Epithelial cell of proximal tubule (primary cell): ENCODE measurements at regions not wholly inside any gene's neighbourhood (a gene's known extent, or its start where the extent isn't known, plus 50 kb on each side); places are given as distances from the start of the nearest gene placed in this dataset.
"Not testable (repeated sequence)": the region's sequence is repeated elsewhere in the genome, so short reads cannot be mapped to it uniquely, and the experiment has no call there.

Experiments
- DNase-seq: peaks from one replicate; pipeline ENCODE4 v3.0.0-alpha.2; 2011; ENCODE audit warnings: low read depth
- H3K4me3 ChIP-seq: 2 replicates; pipeline ENCODE4 v1.5.1; 2011; ENCODE audit warnings: low read depth, mild to moderate bottlenecking, low read length
- CTCF ChIP-seq: conservative IDR thresholded peaks from 2 replicates; pipeline ENCODE4 v1.5.1; 2012; ENCODE audit warnings: low read depth, mild to moderate bottlenecking, low read length

- DNase-seq, result no peak
- TF ChIP-seq CTCF, result no peak
- no peak overlapping the region for H3K4me3 ChIP-seq
These were observed 223.5 kb upstream of the TUT7 start for GRCh38 chr9:86577420-86578333.

- no peak for DNase-seq
- TF ChIP-seq CTCF, result no peak
- no peak overlapping the region for H3K4me3 ChIP-seq
These were observed 221.8 kb upstream of the TUT7 start for GRCh38 chr9:86575825-86576525.

DNA sequence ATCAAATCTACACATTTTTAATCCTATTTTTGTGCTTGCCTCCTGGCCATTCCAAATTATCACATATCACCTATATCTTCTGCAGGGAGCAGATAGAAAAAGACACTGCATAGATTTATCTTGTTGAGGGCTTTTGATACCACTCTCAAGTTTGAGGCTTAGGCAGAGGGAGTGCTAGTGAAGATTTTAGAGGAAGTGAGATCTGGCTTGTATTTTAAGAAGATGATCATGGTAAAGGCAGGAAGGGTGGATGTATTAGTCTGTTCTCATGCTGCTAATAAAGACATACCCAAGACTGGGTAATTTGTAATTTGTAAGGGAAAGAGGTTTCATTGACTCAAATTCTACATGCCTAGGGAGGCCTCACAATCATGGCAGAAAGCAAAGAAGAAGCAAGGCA lies 220.9 kb upstream of the TUT7 start:
- no peak overlapping the region for H3K4me3 ChIP-seq
- TF ChIP-seq CTCF, result no peak
- no peak for DNase-seq

DNA sequence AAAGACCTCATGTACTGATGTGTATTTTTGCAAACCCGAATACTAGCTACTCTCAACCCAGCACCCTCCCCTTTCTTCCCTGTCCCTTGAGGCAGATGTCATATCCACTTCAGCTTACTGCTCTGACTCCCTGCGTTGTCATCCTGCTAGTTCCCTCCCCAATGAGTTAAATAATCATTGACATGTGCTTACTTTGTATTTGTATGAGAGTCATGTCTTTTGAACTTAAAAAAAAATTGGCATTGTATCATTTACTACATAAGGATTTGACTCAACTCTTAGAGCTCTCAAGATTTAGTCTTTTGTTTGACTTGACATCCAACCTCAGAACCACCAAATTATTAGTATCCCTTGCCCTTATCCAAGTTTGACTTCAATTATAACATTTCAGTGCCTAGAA lies 219.7 kb upstream of the TUT7 start:
- DNase-seq, result no peak
- H3K4me3 ChIP-seq, result no peak overlapping the region
- no peak for TF ChIP-seq CTCF

GRCh38 chr9:86572904-86573303 lies 218.7 kb upstream of the TUT7 start:
- H3K4me3 ChIP-seq, result no peak overlapping the region
- no peak for DNase-seq
- no peak for TF ChIP-seq CTCF

DNA sequence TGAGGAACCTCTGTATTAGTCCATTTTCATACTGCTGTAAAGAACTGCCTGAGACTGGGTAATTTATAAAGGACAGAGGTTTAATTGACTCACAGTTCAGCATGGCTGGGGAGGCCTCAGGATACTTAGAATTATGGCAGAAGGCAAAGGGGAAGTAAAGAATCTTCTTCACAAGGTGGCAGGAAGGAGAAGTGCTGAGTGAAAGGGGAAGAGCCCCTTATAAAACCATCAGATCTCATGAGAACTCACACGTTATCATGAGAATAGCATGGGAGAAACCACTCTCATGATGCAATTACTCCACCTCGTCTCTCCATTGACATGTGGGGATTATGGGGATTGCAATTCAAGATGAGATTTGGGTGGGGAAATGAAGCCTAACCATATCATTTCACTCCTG lies 211.4 kb upstream of the TUT7 start:
- H3K4me3 ChIP-seq, DNase-seq: not testable (repeated sequence)

DNA sequence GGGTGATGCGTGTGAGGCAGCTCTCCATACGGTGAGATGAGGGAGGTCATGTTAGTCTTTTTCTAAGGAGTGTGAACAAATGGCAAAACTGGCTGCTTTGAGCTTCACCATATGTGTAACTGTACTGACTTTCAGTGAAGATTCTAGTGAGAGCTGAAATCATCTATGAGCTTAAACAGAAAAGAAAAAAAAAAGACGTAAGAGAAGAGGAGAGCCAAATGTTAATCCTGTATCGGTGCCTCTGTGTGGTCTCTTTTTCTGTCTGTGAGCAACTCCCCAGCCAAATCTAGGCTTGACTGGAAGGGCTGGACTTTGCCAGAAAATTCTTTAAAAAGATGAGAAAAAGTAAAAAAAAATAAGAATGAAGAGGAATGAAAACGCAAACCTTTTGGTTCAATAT lies 209.7 kb upstream of the TUT7 start:
- no peak for TF ChIP-seq CTCF
- no peak overlapping the region for H3K4me3 ChIP-seq

More for the DNA sequence above, 209.7 kb upstream of the TUT7 start:
- DNase-seq, result no peak
